GM18517 (cell line): ENCODE measurements at regions not wholly inside any gene's neighbourhood (a gene's known extent, or its start where the extent isn't known, plus 50 kb on each side); places are given as distances from the start of the nearest gene placed in this dataset.

Experiments
- ATAC-seq: cut with Tn5 transposase; IDR thresholded peaks from one replicate; pipeline ENCODE4 v1.9.1; 2021; ENCODE audit warnings: mild to moderate bottlenecking, moderate library complexity; ENCODE audit not compliant: unreplicated experiment

DNA sequence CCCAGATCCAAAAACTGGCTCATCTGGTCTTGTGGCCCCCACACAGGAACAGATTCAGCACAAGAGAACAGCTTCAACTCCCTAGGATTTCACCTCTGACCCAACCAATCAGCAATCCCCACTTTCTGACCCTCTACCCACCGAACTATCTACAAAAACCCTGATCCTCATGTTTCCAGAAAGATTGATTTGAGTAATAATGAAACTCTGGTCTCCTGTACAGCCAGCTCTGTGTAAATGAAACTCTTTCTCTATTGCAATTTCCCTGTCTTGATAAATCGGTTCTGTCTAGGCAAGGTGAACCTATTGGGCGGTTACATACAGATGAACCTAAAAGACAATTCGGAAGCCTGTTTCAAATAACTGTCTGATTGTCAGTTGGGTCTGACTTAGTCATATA, 847.6 kb upstream of the ALCAM start:
- ATAC-seq, result peak; percentile 26

DNA sequence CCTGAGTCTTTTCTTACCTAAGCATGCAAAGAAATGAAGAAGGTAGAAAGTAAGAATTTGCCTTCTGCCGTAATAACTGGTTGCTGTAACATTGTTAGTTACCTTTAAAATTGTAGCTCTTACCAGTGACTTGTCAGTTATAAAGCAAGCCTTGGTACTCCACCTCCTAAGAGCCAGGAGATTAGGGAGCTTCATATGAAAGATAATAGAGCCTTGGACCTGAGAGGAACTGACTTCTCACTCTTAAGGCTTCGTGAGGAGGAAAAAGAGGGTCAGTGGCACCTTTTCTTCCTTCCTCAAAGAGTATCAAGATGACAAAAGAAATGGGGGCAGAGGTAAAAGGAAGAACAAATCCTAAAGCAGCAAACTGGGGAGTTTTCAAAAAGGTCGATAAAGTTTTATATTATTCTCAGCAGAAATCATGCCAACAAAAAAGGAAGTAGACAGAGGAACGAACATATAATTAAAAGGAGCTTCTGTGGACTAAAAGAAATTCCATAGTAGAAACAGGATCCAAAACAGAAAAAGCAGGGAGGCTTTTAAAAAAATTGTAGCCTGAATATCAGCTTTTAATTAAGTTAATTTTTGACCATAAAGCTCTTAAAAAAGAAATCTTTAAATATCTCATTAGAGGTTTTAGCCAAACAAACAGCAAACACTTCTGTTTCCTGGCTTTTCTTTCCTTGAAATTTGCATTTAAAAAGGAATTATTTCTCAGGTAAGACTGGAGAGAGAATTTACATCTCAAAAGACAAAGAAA, 847.1 kb upstream of the ALCAM start:
- no peak for ATAC-seq

GRCh38 chr3:104520228-104520655, 846.5 kb upstream of the ALCAM start:
- ATAC-seq, result peak; percentile 38

DNA sequence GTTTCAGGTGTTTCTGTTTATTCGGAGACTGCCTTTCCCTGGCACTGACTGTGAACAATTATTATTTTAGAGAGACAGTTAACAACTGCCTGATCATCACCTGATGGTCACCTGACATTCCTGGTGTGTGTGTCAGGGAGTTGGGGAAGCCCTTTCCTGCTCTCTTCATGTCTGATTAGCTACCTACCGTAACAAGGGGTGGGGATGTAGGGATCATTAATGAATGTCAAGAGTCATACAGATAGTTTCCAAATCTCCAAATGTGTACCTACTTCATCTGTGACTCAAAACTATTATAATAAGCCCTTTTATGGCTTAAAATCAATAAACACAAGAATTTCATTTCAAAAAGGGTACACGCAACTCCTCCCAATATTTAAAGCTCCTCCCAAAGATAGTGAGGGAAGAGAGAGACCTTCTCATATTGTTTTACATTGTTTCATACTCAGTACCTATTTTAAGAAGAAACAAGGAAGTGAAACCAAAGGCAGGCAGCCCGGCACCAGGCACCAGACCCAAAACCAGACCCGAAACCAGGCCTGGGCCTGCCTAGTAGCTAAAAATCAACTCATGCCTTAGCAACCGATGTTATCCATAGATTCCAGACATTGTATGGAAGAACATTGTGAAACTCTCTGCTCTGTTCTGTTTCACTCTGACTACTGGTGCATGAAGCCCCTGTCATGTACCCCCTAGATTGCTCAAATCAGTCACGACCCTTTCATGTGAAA, 844.9 kb upstream of the ALCAM start:
- peak; percentile 52 for ATAC-seq

DNA sequence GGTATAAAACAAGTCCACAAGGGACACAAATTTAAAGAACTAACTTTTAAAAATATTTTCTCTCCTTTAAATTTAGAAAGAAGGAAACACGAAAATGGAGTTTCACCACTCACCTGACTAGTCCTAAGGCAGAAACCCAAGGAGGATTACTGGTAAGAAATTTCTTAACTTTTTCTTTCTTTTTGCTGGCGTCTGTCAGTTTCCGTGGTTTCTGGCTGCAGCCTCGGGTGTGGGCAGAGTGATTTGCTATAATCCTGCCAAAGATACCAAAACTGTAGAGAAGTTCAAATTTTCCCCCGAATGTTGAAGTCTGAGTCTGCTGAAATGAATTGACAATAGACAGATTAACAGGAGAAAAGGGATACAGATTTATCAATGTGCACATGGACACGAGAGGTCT, 843.6 kb upstream of the ALCAM start:
- ATAC-seq, result peak; percentile 32

DNA sequence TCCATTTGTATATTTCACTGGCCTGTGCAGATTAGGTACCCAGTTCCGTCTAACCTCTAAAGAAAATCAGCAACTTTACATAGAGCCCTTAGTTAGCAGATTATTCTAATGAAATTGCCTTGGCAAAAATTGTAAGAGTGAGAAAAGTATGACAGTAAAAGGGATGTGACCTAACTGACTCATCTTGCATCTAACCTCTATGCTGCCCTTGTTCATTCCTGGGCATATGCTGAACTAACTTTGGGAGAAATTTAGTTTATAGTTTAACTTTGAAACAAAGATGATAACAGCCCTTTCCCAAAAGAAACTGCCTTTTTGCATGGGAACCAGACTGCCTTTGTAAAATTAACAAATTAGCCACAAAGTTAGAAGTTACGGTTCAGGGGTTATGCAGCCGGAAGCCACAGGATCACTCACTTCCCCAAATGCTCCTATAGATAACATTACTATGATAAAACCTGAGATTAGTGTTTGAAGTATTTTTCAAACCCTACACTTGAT, 839.8 kb upstream of the ALCAM start:
- peak; percentile 86 for ATAC-seq

DNA sequence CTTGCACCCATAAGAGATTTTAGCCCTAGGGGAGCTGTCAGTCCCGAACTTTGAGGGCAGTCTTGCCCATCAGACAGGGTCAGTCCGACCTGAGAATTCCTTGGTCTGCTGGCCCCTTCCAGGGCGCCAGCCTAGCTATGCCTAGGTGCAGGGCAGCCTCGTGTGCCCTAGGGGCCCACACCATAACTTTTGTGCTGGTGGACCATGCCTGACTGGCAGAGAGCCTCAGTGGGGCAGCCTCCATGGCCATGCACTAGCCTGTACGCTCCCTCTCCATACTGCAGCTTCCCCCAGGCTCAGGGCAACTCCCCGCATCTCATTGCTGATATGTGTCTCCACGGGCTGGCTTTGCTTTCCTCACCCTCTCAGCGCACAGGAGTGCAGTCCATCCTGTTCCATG, 835.8 kb upstream of the ALCAM start:
- no peak for ATAC-seq

DNA sequence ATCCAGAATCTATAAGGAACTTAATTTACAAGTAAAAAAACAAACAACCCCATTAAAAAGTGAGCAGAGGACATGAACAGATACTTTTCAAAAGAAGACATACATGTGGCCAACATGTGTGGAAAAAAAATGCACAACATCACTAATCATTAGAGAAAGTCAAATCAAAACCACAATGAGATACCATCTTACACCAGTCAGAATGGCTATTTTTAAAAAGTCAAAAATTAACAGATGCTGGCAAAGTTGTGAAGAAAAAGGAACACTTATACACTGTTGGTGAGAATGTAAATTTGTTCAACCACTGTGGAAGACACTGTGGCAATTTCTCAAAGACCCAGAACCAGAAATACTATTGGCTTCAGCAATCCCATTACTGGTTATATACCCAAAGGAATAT, 830.0 kb upstream of the ALCAM start:
- ATAC-seq, result peak; percentile 80

- ATAC-seq, result no peak
Measured at GRCh38 chr3:104537323-104537722, 829.4 kb upstream of the ALCAM start.

- no peak for ATAC-seq
Measured at GRCh38 chr3:104546301-104546700, 820.4 kb upstream of the ALCAM start.

DNA sequence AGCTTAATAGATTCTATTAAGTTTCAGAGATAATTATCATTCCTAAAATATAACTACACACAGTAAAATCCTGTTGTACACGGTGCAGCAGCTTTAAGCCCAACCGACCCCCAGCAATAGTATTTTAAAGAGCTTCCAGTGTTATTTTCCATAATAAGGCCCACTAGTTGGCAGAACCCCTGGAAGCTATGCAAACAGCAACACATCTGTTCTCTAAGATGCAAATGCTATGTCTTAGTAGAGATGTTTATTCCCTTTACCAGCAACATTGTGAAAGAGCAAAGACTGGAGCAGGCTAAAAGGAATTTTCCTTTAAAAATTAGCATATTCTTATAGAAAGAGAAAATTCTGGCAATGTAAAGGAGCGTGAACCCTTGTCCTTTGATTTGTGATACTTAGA, 819.7 kb upstream of the ALCAM start:
- no peak for ATAC-seq

GRCh38 chr3:104548401-104548800, 818.3 kb upstream of the ALCAM start:
- no peak for ATAC-seq

DNA sequence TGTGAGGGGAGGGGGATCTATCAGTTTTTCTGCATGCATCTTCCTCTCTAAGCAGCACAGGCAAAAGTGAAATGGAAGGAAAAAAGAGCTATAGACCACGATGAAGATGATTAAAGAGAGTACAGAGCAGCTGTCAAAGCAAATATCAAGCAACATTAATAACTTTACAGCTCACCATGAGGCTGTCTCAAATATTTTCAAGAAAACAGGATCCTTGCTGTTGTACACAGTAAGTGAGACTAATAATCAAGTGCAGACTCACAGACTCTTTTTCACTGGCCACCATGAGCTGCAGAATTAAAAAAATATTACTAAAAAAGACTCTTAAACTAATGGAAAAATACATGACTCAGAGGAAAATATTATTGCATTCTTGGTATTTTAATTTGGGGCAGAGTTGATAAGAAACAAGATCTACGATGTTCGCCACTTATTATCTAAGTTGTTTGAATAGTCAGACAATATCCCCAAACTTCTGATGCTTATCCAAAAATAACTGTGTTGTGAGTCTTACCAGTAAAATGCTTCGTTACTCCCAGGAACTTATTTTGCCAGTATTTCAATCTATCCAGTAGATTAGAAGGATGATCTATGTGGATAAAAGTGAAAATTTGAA, 817.5 kb upstream of the ALCAM start:
- no peak for ATAC-seq

DNA sequence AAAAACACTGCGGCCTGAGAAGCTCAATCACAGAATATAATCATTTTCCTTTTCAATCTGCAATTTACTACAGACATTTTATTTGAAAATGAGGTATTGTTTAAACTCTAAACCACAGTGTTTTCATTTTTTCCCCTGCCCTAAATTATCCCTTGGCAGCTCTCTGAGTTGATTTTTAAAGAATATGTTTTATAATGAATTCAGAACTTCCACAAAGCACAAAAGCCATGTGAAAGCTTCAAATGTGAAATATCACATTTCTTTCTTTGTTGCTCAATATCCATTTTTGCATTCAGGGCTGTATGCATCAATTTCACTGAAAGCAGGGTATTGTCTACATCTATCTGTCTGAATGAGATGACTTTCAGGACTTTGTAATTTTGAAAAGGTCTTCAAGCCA, 813.6 kb upstream of the ALCAM start:
- no peak for ATAC-seq

- ATAC-seq, result no peak
Measured at GRCh38 chr3:104554425-104554824, 812.3 kb upstream of the ALCAM start.

- no peak for ATAC-seq
Measured at GRCh38 chr3:104555728-104556127, 811.0 kb upstream of the ALCAM start.

- ATAC-seq, result no peak
Measured at GRCh38 chr3:104556372-104557078, 810.2 kb upstream of the ALCAM start.

GRCh38 chr3:104561324-104561723, 805.4 kb upstream of the ALCAM start:
- peak; percentile 73 for ATAC-seq

DNA sequence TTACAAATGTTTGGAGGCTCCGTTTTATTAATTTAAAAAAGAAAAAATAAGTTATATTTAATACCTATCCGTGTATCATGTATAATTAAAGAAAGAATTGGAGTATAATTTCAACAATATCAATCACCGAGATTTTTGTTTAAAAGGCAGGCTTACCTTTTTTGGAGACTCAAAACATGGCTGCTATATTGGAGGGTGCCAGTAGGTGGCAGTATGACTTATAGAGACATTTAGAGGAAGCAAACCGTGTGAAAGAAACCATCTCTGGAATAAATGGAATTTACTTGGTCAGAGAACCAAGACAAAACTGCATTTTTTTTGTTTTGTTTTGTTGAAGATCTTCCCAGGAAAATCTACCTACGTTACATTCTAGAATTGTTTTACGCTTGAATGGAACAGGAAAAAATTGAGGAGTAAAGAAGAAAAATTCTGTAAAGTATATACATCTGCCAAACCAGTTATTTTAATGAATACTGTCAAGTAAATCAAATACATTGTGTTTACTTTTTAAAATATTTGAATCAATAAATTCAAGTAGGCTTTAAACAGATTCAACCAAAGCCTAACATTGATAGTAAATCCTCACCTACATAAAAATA, 802.6 kb upstream of the ALCAM start:
- no peak for ATAC-seq

GRCh38 chr3:104566054-104566453, 800.7 kb upstream of the ALCAM start:
- ATAC-seq, result no peak

- ATAC-seq, result no peak
Measured at GRCh38 chr3:104575634-104576033, 791.1 kb upstream of the ALCAM start.
